H1 (cell line): ENCODE measurements at regions not wholly inside any gene's neighbourhood (a gene's known extent, or its start where the extent isn't known, plus 50 kb on each side); places are given as distances from the start of the nearest gene placed in this dataset.

ENCODE experiments used
- CHD7 ChIP-seq: fragments of 300-600 bp; sonication (generic); IDR thresholded peaks from 2 replicates; pipeline ENCODE4 v1.7.1; 2012; ENCODE audit warnings: low read length, moderate library complexity, mild to moderate bottlenecking, inconsistent platforms; ENCODE audit not compliant: insufficient replicate concordance
- EP300 ChIP-seq, 2 experiments: IDR thresholded peaks; 1 replicate in 1 of 2; 2 replicates in 1 of 2; pipeline ENCODE4 v1.6.1; 2011 to 2012; ENCODE audit warnings: low read depth in 2 of 2, low read length in 2 of 2, mild to moderate bottlenecking in 2 of 2, borderline replicate concordance in 1 of 2, inconsistent platforms in 1 of 2, moderate library complexity in 1 of 2

GRCh38 chr22:49470741-49471503 is 356.8 kb downstream of the BRD1 start (continued):
- TF ChIP-seq CHD7 (no peak), EP300 (IDR thresholded peaks at IDR 0.05; ENCODE audit: borderline replicate concordance in 1 of 2, low read depth in 2 of 2, low read length in 2 of 2) (no peak)
